Fibroblast of skin of scalp (primary cell): ENCODE measurements at regions not wholly inside any gene's neighbourhood (a gene's known extent, or its start where the extent isn't known, plus 50 kb on each side); places are given as distances from the start of the nearest gene placed in this dataset.

Experiments
- DNase-seq: peaks from one replicate; pipeline ENCODE4 v3.0.0-alpha.2; 2013

DNA sequence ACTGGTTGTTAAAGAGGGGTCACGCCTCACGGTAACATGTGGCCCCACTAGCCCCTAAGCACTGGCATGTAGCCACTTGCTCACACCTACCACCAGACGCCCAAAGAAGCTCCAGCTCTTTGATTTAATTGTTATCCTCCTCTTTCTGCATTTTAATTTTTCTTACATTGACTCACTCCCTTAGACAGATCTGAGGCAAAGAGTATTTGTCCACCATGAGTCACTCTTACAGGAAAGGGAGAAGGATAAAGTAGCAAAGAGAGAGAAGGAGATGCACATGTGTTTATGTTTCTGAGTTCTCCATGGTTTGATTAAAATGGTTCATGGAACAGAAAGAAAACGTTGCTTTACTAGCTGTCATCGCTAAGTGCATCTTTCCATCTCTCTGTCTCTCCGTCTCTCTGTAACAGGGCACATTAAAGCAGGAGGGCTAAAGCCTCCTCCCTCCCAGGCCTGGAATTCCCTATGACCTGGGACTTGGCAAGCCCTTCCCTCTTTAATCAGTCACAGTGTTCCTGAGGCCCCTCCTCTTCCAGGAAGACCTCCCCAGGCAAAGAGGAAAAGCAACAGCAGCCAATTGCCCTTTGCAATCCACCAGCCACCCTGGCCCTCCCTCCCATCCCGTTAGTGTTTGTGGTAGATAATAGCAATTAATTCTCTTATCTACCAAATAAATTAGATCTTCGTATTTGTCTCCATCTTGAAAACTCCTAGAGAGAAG, 112.8 kb upstream of the TSHZ2 start:
- DNase-seq: peak; percentile 52

DNA sequence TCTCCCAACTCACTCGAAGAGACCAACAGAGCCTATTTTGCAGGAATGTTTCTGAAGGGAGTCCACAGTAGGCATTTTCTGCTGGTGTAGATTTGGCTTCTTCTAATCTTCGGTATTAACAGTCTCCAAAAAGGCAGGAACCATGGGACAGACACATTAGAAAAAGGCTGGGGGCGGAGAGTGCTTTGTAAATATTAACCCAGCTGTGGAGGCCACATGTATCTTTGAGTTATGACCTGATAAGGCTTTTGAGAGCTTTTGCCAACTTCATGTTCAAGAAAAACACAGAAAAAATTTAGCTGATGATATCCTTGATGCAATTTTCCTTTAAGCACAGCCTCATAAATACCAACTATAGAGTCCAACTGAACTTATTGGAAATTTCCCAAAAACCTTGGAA, 119.4 kb upstream of the TSHZ2 start:
- no peak for DNase-seq

DNA sequence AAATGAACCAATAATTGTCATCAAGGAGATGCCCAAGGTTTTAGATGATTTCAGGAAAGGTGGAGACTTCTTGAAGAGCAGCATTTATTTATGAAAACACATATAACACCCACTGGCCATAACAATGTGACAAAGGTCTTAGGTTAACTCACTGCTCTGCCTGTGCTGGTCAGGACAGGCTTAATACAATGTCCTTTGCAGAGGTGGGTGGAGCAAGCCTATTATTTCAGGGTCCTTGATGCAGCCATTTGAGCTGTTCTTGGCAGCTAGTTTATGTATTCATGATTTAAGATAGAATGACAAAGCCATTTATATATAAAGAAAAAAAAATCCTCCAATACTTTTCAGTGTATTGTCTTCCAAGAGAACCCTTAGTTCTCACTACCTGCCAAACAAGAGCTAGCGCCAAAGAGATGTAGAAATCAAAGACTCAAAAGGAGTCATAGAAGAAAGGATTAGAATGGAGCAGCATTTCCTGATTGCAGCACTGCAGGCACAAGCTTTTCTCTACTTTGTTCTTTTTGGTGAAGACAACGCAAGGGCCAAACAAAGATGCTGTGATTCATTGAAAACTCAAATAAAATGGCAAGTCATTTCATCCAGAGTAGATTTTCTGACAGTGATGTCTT, 124.3 kb upstream of the TSHZ2 start:
- DNase-seq: no peak

DNA sequence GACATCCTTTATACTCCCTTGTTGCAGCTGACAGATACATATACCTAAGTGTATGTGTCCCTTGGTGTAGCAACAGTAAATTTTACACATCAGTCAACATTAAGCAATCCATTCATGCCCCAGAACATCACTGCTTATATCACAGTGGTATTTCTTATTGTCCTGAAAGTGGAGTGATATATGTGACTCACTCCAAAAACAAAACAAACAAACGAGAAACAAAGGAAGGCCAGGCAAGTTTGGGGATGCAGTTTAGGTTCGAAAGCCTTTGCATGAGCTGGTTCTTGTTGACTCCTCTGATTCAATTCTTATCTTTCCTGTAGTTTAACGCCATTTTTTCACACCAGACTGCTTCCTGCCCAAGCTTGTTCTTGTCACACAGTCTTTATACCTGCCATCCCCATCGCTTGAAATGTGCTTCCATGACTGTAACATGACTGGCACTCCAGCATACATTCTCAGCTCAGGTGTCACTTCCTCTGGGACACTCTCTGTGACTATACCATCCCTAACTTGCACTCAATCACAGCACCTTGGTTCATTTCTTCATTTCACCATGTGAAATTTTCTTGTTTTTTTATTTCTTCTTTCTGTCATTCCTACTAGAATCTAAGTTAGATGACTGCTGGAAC, 125.0 kb upstream of the TSHZ2 start:
- no peak for DNase-seq

DNA sequence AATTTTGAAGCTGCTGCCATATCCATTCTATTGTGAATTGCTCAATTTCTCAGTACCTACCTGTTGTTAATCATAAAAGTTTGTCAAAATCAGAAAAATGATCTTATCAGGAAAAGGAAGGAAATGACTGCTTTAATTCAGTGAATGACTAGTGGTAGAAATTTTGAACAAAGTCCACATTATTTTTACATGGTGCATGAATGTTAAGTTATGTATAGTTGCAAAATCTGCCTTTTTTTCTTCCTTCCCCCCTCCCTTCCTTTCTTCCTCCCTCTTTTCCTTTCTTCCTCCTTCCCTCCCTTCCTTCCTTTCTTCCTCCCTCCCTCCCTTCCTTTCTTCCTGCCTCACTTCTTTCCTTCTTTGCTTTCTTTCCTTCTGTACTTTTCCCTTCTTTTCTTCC, 127.1 kb upstream of the TSHZ2 start:
- DNase-seq: no peak

DNA sequence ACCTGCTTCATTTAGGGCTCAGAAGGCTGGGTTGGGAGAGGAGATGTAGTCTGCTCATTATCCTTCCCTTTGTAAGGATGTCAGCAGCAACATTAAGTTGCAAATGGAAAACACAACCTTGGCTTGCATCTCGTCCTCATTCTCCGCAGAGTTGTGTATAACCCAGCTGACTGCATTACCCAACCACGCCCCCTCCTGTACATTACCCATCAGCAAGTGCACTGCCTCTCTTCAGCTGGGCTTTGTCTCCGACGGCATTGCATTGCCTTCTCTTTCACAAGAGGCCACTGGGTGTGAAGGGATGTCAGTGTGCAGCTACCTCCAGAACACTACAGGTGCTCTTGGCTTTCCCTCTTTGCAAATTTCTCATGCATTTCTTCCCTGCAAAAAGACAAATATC, 128.7 kb upstream of the TSHZ2 start:
- DNase-seq: no peak

DNA sequence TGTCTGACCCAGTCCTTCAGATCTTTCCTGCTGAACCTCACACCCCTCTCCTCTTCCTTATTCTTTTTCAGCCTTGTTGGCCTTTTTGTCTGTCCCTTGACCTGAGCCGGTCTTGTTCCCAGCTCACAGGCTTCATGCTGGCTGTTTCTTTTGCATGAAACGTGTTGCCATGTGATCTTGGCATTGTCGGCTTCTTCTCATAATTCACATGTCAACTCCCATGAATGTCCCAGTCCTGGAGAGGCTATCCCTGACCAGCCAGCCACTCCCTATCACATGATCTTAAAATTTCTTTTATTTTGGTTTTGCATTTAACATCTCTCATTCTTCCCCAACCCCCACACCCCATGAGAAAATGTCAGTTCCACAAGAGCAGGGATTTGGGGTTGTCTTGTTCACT, 131.2 kb upstream of the TSHZ2 start:
- DNase-seq: no peak

DNA sequence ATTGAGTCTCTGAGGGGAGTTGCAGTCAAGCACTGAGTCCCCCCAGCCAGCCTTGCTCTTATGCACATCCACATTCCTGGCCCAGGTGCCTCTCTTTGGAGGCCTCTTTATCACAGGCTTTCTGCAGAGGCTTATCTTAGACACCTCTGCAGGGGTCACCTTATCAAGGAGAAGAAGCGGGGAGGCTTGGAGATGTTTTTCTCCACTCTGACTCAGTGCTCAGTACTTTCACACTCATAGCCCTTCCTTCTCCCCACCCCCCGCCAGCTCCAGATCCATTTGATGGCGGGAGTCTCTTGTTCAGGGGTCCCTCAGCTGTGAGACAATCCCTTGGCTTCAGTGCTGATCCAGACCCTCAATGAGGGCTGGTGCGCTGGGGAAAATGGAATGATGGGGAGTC, 132.1 kb upstream of the TSHZ2 start:
- no peak for DNase-seq

DNA sequence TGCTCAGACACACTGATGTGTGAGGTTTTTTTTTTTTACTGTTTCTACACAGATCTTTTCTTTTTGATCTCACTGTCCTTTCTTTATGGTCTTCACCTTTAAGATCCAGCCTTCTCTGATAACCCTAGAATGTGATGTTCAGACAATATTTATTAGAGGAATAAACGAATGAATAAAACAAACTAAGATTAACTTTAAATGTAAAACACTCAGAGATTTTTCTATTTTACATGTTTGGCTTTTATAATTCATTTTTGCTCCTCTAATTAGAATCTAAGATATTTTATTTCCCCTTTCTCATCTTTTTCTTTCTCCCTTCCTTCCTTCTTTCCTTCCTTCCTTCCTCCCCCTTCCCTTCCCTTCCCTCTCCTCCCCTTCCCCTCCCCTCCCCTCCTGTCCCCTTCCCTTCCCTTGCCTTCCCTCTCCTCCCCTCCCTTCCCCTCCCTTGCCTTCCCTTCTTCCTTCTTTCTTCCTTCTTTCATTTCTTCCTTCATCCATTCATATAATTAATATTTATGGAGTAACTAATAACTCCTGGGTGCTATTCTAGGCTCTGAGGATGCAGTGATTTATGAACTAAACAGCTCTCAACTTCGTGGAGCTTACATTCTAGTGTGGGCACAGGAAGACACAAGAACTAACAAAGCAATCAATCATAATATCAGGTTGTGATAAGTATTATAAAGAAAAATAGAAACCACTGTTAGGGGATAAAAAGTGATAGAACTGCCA, 133.5 kb upstream of the TSHZ2 start:
- DNase-seq: no peak

DNA sequence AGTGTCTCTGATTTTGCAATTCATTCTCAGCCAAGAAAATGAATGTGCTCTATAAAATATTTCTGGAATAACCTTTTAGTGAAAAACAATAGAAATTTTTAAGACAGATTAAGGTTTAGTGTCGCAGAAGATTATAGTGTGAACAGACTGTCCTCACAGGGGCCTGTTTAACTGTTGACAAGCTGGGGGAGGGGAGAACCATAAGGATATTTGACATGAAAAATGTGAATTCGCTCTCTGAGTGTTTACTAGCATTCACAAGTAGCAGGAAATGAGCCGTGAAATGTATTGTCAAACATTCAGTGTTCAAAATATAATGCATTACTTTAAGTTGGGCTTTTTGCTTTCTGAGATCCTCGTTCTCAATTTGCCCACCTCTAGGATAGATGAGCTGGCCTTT, 134.8 kb upstream of the TSHZ2 start:
- no peak for DNase-seq

DNA sequence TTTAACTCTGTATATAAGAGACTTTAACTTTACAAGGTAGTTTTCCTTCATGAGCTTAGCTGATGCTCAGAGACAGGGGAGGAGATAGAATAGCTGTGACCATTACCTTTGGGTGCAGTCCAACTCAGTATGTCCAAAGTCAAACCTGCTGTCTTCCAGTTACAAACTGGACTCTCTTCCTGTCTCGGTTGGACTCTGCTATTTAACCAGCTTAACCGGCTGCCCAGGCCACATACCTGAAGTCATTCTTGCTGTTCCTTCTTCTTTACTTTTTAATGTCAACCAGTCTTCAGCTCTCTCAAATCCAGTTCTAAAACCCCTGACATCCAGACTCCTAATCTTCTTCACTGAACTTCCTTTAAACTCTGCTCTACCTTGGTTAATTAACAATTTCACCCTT, 138.3 kb upstream of the TSHZ2 start:
- DNase-seq: no peak

DNA sequence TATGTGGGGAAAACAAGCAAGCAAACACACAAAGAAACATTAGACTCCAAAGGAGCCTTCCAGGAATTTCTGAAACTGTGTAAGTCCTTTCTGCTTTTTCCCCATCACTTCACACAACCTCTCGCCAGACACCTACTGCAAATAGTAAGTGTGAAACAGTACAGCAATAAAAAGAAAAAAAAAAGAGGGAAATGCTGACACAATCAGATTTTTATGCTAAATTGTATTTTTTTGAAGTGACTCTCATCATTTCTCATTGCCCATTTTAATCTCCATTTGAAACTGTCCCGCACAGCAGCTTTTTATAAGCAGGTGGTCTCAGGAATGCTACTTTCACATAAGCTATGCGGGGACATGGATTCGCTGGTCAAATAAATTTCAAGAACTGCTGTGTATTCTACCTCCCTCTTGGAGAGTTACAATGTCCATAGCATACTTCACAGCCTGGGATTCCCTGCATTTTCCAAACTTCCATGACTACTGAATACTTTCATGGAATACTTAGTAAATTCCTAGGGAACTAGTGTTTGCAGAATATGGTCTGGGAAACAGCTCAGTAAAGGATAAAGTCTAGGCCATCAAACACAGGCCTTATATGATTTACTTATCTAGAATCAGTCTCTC, 139.9 kb upstream of the TSHZ2 start:
- no peak for DNase-seq

DNA sequence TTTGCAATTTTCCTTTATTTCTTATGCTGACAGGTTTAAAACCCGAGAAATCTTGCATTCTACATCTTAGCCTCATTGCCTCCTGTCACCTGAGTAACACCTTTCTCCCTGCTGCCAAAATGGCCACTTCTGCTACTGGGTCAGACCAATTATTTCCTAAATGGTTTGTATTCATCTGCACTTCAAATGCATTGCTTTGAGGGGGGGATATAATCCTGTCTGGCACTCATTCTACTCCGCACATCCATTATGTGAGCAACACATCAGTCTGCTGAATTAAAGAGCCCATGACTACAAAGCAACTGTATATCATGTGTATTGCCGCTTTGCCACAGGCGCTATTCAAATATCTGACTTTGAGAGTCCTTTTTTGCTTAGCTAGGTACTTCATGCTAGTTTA, 141.6 kb upstream of the TSHZ2 start:
- DNase-seq: no peak

DNA sequence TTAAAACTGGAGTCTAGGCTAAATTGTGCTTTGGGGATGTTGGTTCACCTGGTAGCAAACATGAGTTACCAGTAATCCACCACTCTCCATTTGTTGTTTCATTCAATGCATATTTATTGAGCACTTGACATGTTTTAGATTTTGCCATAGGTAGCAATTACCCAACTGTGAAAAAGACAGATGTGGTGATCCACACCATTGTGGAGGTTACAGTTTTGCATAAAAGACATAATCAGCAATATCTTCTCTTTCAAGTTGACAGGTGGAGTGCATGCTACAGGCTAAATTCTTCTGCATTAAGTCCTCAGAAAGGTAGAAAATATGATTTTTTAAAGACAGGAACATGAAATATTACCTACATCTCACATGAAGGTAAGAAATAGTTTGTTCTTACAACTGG, 143.0 kb upstream of the TSHZ2 start:
- no peak for DNase-seq

DNA sequence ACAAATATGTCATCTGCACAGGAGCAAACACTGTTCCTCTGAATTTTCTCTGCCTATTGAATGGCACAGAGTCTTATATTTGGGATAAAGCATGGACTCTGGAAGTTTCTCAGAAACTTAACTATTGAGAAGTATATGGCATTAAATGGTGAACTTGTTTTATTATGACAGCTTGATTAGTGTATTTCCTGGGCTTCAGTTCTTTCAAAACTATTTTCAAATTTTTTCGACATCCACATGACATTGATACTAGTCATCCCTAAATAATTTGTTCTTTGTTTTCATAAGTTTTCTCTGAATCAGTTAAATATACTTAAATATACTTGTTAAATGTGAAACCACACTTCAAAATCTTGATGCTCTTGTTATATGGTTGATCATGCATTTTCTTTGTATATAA, 144.0 kb upstream of the TSHZ2 start:
- DNase-seq: peak; percentile 44

DNA sequence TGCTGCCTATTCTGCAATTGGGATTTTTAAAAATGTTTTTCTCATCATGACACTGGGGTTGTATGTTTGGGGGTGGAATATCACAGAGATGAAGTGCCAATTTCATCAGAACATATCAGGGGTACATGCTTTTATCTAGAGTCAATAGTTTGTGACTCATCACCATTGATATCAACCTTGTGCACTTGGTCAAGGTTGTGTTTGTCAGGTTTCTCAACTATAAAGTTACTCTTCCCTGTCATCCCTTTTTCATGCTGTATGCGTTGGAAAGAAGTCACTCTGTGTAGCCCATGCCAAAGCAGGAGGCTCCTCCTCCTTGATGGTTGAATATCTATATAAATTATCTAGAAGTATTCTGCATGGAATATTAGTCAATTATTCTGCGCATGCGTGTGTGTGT, 145.4 kb upstream of the TSHZ2 start:
- no peak for DNase-seq

DNA sequence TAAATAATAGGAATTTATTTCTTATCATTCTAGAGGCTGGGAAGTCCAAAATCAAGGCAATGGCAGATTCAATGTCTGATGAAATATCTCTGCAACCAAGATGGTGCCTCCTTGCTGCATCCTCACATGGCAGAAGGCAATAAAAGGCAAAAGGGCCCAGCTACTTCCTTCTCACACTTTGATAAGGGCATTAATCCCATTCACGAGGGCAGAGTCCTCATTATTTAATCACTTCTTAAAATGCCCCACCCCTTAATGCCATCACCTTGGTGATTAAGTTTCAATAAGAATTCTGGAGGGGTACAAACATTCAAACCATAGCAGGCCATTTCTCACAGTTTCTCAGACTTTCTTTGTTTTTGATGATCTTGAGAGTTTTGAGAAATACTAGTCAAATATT, 145.8 kb upstream of the TSHZ2 start:
- DNase-seq: no peak

DNA sequence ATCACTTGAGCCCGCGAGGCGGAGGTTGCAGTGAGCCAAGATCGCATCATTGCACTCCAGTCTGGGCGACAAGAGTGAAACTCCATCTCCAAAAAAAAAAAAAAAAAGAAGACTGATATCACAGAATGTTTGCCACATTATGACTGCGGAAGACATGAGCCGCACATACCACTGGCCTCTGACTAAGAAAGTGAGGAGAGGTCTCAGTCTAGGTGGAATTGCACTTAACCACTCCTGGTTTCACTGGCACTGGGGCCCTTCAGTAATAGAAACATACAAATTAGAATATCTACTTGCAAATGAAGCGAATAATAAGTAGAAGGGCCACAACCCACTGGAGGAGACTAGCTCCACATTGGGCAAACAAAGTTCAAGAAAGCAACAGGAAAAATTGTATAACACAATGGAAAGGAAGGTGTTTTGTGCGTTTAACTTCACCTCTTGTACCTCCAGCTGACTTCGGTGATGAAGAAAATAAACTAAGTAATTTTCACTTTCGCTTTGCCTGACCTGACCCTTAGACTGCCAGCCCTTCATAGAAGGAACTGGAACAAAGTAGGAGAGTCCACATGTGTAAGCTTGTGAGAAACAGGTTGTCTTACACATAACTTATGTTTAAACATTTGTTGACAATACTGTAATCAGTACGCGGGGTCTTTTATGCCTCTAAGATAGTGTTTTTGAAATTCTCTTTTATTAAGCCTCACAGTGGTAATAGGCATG, 147.5 kb upstream of the TSHZ2 start:
- no peak for DNase-seq

DNA sequence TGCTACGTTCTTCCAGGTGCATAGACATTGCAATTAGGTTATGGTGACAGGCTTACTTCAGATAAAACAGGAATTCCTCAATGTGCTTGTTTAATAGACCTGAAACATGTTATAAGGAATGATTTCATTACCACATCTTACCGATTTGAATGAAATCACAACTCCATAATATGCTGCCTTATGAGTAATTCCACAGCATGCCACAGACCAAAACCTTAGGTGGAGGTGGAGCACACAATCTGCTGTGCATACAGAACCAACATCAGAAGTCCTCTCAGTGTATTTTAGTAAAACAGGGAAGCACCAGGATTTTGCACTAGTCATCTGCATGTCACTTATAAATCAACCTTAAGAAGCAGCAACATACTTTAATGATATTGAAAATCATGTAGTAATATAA, 148.9 kb upstream of the TSHZ2 start:
- DNase-seq: no peak

DNA sequence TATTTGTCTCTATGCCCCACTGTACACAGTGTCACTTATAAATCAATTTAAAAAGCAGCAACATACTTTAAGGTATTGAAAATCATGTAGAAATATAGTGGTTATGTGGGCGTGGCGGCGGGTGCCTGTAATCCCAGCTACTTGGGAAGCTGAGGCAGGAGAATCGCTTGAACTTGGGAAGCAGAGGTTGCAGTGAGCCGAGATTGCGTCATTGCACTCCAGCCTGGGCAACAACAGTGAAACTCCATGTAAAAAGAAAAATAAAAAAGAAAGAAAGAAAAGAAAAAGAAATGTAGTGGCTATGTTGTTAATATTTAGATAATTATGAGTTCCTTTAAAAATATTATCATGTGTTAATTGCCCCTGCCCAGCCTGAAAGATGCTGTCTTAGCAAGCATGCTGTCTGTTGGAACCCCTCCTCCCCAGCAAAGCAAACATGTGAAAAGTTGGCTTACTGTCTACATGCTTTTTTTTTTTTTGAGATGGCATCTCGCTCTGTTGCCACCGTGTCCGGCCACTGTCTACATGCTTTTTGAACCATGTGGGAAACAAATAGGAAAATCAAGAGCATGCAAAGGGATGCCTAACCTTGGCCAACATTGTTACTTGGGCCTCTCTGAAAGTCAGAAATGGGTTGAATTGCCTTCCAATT, 151.4 kb upstream of the TSHZ2 start:
- DNase-seq: no peak

DNA sequence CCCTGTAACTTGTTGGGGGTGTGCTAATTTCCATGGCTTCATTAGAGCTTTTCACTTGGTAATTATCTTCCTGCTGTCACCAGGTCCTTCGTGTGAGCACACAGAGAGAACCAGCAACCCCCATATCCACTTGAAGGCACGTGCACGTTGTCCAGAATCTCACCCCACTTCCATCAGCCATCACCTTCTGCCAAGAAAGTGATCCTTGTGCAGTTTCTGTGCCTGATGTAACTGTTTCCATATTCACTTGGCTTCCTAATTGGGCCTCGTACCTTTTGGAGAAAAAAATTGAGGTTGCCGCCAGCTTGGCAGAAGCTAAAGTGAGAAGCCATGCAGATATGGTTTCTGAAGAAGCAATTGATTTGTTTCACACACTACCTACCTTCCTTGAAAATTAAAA, 153.7 kb upstream of the TSHZ2 start:
- no peak for DNase-seq

DNA sequence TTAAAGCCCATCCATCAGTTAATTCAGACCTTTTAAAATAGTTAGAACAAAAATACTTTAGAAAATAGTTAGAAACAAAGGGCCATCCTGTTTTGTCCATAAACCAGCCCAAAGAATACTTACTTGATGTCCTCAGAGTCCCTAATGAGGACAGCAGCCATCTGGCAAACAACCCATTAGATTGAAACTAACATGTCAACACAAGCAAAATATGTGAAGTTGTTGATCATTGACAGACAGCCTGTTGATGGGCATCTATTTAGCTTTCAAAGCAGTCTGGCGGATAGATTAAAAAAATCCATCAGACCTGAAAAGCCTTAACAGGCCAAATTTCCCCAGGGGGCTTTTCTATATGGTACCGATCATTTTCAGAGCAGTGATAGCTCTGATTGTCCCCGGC, 154.2 kb upstream of the TSHZ2 start:
- no peak for DNase-seq
